Stimulated activated CD8-positive, alpha-beta memory T cell treated with anti-CD3 and anti-CD28 coated beads, Interleukin-15, amount 100 ng/mL, for 24 hours (primary cell): ENCODE measurements at regions not wholly inside any gene's neighbourhood (a gene's known extent, or its start where the extent isn't known, plus 50 kb on each side); places are given as distances from the start of the nearest gene placed in this dataset.

Experiments
- DNase-seq: peaks from one replicate; pipeline ENCODE4 v3.0.0-alpha.2; 2020; ENCODE audit warnings: low read depth

DNA sequence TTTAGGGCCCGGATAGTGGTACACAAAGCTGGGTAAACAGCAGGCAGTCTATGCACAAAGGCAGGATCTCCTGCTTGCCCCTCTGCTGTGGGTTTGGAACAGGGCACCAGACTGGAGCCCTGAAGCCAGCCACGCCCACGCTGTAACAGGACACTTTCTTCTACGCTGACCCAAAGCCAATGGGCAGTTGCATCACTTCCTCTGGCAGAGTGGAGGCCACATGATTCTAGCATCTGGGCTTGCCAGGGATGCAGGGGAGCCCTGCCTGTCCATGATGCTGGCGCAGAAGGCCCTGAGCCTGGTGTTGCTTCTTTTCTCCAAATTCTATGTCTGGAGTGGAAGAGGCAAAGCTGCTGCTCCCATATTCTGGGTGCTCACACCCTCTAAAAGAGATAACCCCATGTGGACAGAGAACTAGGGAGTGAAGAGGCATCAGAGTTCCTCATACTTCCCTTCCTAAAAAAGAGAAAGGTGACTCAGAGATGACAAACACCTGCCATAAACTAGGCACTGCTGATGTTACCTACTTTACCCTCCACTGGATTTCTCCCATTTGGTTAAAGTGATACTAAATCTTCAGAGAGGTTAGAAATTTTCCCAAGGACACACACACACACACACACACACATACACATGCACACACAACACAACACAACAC, 260.3 kb upstream of the KLF4 start:
- no peak for DNase-seq

DNA sequence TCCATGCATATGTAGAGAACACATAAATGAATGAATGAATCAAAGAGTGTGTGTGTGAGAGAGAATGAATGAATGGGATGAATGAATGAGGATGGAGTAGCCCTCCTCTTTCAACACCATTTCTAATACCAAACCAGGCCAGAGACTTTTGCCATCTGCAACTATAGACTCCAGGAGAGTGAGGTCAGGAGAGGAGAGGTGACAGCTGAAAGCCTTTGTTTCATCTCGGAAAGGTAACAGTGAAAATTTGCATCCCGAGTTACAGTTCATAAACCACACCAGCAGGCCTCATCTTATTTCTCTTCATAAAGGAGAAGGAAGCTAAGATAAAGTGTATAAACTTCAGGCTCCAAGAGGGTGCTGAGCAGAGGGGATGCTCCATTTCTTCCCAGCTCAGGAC, 255.3 kb upstream of the KLF4 start:
- DNase-seq, result no peak

DNA sequence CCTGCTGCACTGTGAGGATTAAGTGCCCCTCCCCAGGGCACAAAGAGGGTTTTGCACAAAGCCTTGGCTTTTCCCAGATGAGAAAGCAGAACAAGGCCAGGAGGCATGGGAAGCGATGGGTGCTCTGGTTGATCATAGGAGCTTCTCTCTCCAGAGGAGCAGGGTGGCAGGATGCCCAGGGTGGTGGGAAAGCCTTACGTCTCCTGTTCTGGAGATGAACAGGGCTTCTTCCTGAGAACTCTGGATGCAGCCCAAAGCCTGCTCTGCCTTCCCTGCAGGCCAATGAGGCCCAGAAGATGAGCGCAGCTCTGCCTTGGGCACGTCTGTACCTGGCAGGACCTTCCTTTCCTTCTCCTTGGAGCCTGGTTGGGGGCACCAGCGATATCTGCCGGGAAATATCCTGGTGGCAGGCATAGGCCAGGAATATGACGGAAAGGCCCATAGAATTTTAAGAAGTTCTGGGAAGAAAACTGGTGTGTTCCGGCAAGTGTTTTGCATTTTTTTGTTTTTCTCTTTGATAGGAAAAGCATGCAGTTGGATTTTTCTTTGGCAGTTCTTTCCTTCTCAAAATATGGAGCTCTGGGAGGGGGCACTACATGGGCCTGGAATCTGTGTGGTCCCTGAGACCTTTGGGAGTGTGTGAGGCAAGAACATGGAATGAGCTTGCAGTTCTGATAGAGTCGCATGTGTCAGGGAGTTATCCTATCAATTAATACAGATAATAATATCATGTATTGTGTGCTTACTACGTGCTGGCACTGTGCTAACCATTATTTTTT, 253.2 kb upstream of the KLF4 start:
- no peak for DNase-seq

DNA sequence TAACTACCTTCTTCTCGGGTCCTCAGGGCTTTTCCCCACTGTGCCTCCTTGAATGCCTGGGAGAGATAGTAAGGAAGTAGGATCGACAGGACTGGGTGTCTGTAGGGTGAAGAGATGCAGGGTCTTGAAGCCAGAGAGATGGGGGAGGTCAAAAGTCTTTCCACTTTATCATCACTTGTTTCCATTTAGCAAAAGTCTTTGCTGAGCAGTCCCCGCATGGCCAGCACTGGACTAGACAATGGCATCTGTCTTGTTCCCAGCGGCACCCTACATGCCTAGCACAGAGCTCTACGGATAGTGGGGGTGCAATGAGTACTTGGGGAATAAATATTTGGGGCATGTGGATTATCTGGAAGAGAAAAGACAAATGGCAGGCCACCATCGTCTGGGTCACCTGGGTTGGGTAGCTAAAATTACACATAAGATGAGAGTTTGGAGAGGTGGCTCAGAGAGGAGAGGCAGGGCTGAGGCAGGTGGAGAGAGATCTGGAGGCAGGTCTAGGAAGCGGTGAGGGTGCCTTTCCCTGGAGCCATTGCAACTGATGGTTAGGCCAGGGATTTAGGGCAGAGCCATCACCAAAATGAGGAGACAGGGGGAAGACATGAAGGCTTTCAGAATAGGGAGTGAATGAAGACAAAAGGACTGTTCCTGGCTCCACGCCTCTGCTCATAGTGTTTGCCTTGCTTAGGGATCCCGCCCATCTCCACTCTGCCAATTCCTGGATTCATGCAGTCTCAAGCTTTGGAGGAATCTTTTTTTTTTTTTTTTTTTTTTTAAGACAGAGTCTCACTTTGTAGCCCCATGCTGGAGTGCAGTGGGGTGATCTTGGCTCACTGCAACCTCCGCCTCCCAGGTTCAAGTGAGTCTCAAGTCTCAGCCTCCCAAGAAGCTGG, 250.8 kb upstream of the KLF4 start:
- no peak for DNase-seq

DNA sequence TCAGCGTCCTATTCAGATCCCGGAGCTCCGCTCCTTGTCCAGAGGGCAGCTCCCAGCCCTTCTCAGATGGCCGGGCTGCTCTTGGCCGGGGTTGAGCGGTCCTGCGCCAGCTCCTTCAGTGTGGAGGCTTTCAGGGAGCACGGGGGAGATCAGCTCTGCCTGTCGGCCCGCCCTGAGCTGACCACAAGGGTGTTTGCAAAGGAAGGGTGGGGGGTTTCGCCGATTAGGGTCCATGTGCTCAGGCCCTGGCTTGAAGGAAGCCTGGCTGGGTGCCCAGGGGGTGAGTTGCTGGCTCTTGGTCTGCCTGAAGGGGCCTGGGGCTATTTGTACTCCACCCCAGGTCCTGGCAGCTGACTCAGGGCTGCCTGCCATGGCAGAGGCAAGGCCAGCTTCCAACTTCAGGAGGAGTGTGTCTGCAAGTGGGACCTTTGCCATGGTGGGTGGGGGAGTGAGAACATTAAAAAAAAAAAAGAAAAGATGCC, 250.1 kb upstream of the KLF4 start:
- no peak for DNase-seq

DNA sequence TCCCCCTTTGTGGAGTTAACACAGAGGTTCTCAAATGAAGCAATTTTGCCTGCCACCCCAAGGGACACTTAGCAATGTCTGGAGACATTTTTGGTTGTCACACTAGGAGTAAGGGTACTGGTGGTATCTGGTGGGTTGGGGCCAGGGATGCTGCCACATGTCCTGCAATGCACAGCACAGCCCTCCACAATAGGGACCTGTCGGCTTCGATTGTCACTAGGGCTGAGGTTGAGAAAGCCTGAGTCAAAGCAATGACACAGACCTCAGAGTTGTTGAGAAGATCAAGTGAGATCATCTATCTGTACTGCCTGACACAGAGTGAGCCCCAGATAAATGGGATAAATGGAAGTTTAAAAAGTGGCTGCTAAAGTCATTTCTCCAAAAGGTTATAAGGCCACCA, 249.2 kb upstream of the KLF4 start:
- no peak for DNase-seq

DNA sequence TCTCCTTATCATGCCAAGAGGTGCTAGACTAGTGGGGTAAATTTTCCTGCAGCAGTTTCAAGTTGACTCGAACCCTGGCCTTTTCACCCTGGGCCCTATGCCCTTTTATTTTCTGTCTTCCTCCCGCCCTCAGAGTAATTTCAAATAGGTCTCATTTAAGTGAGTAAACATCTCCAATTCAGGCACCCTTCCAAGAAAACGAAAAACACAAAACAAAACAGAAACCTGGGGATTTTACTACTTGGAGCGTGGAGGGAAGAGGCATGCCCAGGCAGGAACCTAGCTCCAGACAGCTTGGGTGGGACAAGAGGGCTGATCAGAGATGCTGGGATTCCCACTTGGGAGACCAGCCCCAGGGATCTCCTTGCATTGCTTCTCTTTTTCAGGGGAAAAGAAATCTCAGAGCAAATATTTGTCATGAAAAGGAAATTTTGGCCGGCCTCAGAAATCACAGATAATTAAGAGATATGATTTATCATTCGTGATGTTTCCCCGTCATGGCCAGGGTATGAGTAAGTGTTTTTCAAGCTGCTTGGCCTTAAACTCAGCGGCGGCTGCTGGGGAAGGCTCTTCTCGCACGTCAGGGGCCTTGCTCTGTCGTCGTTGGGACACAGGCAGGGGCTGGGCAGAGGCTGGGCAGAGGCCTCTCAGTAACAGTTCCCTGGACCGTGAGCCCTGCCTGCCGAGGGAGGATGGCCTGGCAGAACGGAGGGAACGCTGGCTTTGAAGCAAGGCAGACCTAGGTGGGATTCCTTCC, 248.6 kb upstream of the KLF4 start:
- DNase-seq, result no peak

DNA sequence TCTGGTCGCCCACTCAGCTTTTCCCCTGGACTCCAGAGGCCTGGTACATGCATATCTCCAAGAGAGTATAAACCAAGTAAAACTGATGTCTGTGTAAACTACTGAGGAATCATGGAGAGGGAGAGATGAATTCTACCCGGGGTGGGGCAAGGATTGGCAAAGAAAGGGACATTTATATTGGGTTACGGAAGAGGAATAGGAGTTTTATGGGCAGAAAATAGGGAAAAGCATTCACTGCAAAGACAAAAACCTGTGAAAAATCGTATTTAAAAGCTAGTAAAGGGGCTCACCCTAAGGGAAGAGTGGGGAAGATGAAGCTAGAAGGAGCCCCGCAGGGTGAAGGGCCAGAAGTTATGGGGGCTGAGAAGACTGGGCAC, 248.0 kb upstream of the KLF4 start:
- DNase-seq, result no peak

DNA sequence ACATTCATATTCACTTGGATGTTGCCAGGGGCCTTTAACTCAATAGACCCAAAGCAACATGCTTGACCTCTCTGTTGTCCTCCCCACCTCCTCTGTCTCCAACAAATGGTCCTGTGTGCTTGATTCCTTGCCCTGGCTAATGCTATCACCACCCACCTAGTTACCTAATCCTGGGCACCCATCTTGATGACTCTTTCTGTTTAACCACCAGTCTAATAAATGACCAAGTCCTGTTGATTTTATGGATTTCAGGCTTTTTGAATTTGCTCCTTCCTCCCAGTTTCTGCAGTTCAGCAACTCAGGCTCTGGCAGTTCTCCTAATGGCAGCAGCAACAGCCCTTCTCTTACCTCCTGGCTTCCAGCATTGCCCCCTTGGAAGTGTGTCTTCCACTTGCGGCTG, 246.3 kb upstream of the KLF4 start:
- DNase-seq, result no peak

DNA sequence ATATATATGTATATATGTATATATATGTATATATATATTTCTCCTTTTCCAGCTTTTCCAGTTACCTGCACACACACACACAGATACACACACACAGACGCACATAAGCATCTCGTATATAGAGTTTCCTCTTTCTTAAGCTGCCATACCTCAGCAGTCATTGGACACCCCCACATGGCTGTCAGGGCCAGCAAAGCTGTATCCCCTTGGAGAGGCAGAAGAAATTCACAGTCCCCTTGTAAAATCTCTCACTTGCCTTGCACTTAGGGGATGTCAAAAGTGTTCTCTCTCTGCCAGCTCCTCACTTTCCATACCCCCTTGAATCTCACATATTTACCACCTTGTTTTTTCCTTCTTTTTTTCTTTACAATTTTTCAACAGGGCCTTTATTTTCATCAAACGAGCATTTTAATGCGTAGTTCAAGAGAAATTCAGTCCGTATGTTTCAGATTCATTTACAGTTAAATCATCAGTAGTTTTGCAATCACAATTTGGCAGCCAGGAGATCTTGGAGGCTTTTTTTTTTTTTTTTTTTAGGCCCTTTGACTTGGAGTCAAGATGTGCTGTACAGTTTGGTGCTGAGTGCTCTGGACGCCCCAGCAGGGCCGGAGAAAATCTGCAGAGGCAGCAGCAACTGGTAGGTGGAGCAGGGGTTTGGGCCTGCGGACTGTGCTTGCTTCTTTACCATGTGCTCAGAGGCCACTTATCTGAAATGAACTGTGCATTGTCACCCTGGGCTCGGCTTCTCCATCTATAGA, 244.9 kb upstream of the KLF4 start:
- DNase-seq, result no peak

DNA sequence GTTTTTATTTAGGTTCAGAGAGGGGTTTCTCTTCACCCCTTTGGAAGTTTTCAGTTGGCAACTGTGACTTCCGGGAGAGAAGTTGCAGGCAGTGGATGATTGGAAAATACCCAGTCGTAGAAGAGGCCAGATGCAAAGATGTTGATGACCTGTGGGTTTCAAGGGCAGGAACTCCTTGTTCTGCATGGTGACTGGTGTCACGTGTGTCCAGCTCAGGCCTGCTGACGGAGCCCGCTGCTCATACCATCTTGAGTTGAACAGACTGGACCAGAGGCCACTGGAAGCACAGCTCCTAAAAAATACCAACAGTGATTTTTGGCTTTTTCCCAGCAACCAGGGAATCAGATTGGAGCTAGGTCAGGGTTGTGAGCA, 243.9 kb upstream of the KLF4 start:
- no peak for DNase-seq

DNA sequence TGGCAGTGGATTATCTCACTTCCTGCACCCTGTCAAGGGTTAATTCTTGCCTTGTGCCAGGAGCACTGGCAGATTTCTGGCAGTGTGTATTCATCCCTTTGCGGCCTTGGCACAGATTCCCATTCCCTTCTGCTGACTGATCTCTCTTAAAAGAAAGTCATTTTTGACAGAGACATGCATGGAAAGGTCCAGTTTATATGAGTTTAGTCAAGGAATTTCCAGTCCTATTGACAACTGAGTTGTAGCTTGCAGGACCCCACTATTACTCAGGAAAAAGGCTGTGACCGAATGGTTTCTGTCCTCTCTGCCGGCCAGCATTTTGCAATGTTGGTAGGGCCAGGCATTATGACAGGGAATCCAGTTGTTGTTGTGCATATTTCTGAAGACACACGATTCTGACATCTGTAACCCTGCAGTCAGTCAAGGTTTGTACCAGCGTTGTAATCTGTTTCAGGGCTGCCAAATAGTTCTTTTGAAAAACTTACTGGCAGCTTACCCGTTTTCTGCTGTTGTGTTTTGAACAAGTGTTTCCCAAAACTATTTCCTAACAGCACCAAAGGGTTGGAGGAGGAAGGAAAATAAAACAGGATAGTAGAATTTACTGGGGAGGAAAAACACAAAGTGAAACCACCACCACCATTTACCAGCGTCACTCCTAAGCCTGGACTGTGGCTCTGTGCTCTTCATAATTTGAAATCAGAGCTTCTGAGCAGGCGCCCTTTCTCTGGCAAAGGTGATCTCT, 243.4 kb upstream of the KLF4 start:
- no peak for DNase-seq

DNA sequence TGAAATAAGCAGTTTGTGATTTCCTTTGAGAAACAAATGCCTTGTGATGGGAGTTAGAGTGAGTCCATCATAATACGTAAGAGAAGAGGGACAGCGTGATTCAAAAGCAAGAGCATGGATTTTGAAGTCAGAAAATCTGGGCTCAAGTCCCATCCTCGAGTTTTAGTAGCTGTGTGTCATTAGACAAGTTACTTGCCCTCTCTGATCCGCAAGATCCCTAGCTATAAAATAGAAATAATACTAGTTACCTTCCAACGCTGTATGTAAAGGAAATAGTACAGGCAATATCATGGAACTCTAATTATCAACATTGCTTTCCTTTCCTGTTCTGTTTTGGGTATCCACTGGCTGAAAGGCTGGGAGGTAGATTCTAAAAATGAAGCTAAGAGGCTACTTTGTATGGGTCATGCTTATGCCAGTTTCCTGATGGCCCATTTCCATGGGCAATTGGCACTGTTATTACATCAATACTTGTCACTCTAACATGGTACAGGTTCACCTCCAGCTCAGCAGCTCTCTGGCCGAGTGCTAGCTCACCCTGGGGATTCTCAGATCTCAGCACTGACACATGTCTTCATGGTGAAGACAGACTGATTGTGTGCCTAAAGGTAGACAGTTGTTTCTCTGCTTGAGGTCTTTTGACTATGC, 241.7 kb upstream of the KLF4 start:
- no peak for DNase-seq

DNA sequence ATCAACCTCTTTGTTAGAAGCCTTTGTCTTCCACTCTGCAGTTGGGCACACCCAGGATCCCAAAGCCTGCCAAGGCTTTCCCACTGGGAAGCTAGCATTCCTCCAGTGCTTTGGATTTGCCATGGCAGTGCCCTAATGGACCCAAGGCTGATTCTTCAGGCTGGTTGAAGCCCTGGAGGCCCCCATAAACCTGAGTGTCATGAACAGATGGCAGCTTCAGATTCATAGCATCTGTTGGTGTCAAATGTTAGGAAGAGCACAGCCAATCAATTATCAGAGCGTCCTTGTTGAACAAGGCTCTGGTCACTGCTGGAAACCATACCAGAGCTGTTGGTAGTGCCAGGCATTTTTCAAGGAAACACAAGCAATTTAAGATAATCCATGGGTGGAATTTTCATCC, 241.1 kb upstream of the KLF4 start:
- no peak for DNase-seq

DNA sequence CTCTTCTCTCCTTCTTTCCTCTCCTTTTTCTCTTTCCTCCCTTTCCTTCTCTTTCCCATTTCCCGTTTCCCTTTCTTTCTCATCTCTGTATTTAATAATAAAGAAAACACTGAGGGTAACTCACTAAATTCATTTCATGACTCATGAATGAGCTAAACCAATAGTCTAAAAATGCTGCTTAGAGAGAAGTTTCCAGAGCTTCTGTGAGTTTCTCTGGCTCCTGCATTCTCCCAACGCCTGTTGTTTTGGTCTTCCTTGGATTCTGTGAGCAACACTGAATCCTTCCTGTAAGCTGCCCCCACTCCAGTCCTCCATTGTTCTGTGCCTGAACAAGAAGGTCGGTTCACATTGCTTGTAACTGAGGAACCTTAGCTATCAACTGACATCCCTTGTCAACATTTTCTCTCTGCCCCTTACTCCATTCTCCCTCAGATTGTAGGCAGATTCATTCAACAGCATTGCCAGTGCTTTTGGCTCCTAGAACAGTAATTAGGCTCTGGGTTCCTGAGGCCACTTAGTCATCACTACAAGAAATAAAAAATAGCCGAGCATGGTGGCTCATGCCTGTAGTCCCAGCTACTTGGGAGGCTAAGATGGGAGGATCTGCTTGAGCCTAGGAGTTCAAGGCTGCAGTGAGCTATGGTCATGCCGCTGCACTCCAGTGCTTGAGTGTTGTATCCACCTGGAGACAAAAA, 237.7 kb upstream of the KLF4 start:
- no peak for DNase-seq

DNA sequence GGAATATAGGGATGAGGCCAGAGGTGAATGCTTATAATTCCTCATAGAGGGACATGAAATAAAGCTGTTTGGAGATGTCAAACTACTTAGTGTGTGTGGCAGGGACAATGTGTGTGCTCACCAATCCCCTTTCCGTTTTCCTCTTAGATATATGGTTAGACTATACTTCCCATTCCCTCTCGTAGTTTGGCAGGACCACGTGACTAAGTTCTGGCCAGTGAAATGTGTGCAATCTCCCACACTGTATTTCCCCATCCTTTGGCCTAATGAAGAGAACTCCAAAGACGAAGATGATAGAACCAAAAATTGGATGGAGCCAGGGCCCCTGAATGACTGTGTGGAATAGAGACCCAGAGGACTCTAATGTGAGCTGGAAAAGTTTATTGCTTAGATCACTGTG, 233.4 kb upstream of the KLF4 start:
- DNase-seq, result no peak

DNA sequence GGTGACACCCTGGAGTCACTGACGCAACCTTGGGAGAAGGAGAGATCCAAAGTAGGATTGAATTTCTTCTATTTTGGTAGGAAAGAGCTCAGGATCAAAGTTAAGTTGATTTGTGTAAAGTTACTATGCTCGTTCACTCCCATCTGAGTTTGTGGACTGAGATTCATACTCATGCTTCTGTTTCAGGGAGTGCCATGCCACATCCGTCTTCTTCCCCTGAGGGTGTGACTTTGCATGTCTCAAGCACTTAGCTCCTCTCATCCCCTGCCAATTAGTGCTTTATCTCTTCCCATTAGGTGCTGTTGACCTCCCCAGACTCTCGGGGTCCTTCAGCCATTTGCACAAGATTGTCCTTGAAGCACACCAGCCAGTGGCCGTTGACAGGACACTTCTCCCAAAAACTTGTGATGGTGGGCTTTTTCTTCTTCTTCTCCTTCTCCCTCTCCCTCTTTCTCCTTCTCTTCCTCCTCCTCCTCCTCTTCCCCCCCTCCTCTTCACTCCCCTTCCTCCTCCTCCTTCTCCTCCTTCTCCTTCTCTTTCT, 232.2 kb upstream of the KLF4 start:
- DNase-seq, result no peak

DNA sequence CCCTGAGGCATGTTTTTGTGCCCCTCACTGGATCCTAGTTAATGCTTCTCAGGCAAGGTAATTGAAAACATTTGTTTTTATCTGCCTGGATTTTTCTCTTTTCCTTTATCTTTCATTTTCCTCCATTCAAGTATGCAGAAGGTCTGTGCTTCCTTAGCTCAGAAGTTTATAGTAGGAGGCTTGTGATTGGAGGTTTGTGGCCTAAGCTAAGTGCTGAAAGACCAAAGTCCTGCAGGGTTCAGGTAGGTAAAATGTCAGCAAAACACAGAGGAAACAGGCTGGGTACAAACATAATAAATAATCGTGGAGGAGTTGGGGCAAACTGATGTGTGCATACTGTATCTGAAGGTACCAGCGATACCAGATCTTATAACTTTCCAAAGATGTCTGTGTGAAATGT, 230.9 kb upstream of the KLF4 start:
- DNase-seq, result no peak
